ENCODE measurements at regions not wholly inside any gene's neighbourhood (a gene's known extent, or its start where the extent isn't known, plus 50 kb on each side); places are given as distances from the start of the nearest gene placed in this dataset.

GRCh38 chr16:55184052-55184451 is 140.0 kb upstream of the IRX6 start:
- no peak for DNase-seq

DNA sequence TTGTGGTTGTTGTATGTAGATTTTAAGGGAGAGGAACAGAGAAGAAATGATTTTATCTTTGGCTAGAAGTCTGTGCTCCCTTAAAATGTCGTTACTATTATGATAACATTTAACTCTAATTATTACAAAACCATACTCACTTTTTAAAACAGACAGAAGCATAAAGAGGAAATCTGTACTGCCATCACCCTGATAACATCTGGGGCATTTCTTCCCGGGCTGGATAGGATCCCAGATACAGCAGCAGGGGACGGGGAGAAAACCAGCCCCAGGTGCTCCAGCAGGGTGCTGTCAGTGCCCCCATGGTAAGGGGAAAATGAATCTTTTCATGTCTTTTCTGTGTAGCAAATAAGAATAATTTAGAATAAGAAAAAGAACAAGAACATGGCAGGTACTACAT is 139.4 kb upstream of the IRX6 start:
- DNase-seq: no peak

- DNase-seq: no peak
These were observed 134.8 kb upstream of the IRX6 start for GRCh38 chr16:55189224-55189623.

DNA sequence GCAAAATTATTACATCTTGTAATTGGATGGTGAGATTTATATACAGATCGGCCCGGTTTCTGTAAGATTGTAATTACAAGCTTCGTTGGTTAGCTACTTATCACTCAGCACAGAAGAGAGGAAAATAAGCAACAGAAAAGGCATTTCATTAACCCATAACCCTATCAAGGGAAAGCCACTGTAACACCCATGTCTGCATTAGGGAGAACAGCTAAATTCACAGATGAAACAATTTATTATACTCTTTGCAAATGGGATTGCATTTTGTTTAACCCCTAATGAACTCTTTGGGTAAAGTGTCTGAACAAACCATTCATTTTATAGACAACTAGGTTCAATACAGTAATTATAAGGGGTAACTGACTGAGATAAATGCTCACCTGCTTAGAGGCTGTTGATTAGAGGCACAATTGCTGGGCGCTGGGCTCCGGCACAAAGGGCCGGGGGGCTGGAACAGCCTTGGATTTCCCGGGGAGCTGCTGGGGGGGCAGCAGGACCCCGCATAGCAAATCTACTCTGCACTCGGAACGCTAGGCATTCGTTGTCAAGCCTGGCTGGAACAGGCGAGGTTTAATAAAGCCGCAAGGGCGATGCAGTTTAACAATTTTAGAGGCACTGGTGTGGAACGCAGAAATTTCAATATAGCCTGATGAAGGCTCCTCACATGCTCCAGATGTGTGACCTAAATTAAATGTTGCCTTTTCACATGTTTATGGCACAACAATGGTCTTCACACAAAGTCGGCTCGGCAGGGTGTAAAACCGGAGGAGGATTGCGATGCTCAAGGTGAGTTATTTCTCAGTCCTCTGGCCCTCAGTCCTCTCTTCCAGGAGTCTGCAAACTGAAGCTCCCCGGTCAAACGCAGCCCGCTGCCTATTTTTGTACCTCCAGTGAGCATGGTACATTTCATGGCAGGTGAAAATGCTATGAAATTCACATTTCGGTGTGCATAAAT is 134.0 kb upstream of the IRX6 start:
- no peak for DNase-seq

DNA sequence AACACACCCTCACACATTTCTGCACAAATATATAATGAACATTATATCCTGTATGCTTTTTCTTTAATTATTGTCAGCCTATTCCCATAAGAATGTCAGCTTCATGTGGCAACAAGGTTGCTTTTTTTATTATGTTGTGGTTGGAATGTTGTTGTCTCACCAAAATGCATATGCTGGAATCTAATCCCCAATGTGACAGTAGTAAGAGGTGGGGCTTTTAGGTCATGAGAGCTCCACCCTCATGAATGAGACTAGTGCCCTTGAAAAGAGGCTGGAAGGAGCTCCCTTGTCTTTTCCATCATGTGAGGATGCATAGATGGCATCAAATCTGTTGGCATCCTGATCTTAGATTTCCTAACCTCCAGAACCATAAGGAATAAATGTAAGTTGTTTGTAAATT is 131.3 kb upstream of the IRX6 start:
- no peak for DNase-seq

DNA sequence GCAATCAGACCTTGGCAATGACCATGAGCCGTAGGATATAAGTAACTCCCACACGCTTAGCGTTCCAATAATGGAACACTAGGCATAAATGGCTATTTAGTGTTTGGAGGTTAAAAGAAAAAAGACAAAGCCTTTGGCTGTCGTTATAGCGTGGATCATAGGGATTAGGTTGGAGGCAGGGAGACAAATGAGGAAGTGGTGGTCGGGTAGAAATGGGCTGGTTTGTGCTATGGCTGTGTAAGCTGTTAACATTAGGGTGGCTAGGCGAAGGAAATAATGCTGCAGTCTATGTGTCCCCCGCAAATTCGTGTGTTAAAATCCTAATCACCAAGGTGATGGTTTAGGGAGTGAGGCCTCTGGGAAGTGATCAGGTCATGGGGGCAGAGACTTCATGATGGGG is 120.4 kb upstream of the IRX6 start:
- no peak for DNase-seq

- DNase-seq: no peak
These were observed 119.9 kb upstream of the IRX6 start for GRCh38 chr16:55204069-55204468.

GRCh38 chr16:55204923-55205322 is 119.1 kb upstream of the IRX6 start:
- no peak for DNase-seq

- DNase-seq: no peak
These were observed 116.1 kb upstream of the IRX6 start for GRCh38 chr16:55207693-55208428.

DNA sequence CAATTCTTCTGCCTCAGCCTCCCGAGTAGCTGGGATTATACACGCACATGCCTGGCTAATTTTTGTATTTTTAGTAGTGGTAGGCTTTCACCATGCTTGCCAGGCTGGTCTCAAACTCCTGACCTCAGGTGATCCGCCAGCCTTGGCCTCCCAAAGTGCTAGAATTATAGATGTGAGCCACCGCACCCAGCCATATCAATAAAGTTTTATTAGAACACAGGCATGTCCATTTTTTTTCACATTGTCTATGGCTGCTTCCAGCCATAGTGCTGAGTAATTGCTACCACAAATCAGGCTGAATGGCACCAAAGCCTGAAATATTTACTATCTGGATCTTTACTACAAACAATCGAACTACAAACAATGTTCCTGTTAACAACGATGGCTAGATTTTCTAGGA is 114.4 kb upstream of the IRX6 start:
- no peak for DNase-seq

DNA sequence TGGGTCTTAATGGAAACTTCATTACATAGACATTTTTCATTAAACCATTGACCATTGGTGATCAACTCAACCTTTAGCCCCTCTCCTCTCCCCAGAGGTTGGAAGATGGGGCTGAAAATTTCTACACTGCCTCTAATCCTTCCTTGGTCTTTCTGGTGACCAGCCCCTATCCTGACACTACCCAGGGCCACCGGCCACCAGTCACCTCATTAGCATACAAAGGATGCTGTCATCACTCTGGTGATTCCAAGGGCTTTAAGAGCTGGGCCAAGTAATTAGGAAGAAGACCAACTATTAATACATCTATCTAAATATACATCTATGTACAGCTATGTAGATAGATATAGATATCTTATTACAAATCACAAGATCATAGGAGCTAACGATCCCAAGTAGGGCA is 111.2 kb upstream of the IRX6 start:
- DNase-seq: no peak

DNA sequence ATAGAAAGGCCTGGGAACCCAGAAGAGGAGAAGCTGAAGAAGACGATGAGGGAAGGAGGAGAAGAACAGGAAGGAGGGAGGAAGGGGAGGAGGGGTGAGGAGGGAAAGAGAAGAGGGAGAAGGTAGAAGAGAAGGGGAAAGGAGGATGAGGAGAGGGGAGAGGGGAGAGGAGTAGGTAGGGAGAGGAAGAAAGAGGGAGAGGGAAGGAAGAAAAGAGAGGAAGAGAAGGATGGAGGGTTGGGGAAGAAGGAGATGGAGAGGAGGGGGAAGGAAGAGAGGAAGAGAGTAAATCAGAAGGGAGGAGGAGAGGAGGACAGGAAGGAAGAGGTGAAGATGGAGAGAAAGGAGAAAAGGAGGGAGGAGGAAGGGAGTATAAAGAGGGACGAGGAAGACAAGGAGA is 109.6 kb upstream of the IRX6 start:
- DNase-seq: no peak

DNA sequence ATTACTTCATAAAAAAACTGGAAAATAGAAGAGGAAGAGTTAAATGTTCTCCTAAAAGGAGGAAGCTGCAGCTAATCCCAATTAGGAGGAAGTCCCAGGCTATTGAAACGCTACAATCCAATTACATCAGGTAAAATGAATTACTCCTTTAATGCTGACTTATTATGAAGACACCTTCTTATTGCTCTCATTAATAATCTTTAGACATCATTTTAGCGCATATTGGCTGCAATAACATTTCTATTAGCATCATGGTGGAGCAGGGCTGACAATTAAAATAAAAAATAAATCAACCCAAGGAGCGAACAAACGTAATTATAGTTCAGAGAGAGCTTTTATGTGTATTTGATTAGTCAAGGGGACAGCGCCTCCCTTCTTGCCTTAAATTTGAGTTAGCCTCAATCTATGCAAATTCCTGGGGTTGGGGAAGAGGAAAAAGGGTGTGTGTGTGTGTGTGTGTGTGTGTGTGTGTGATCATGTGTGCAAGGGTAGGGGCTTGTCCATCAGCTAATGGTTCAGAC is 109.0 kb upstream of the IRX6 start:
- no peak for DNase-seq

GRCh38 chr16:55217392-55217791 is 106.6 kb upstream of the IRX6 start:
- DNase-seq: no peak

DNA sequence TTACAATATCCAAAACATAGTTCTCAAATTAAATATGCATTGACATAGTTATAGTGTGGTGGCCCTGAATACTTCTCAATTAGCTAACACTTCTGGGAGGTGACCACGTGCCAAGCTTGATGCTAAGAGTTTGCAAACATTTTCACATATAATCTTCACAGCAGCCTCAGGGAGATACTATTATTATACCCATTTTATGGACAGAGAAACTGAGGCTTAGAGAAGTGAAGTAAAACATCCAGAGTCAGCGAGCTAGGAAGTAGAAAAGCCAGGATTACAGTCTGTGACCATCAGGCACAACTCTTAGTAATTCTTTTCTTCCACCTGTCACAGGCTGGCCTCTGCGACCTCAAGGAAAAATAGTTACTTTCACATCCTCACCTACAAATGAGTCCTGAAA is 102.2 kb upstream of the IRX6 start:
- no peak for DNase-seq

DNA sequence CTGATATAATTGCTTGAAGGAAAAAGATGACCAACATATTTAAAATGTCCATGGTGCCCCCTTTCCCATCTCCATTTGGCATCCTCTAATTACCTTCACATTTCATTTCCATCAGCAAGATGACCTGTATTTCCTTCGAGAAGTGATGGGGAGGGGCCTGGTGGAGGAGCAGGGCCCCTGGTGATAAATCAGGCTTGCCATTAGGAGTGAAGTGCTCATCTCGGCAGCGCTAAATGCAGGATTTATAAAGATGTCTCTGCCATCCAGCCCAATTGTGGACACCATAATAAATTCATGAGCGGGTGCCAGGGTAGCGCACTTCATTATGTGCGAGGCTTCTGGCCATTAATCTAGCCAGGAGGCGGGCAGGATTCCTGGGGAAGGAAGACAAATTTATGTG is 101.5 kb upstream of the IRX6 start:
- DNase-seq: no peak

- no peak for DNase-seq
These were observed 97.9 kb upstream of the IRX6 start for GRCh38 chr16:55225972-55226542.

DNA sequence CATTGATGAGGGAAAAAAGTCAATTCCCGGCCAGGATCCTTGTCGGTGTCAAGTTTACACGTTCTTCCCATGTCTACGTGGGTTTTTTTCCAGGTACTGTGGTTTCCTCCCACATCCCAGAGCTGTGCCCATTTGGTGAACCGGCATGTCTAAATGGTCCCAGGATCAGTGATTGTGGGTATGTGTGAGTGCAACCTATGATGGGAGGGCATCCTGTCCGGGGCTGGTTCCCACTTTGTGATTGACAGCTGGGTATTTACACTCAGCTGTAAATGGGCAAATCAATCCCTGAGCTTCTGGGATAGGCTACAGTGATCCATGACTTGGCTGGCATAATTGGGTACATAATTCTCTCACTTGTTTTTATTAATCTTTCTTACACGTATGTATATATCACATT is 91.2 kb upstream of the IRX6 start:
- no peak for DNase-seq

GRCh38 chr16:55233464-55233863 is 90.5 kb upstream of the IRX6 start:
- no peak for DNase-seq

DNA sequence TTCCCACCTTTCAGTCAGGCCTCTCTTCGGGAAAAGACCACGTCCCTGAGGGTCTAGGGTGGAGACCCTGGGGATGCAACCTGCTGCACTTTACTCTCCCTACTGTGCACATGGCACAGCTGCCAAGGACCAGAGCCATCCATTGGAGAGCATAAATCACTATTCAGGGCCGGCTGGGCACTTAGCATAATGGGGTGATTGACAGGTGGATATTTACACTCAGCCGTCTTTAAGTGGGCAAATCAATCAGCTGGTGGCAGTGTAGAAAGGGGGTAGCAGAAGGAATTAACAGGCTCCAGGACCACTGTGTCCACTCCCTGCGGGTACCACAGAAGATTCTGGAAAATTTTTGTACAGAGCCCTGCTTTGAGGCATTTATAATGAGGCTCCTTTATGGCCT is 87.3 kb upstream of the IRX6 start:
- no peak for DNase-seq

- no peak for DNase-seq
These were observed 84.3 kb upstream of the IRX6 start for GRCh38 chr16:55239723-55240122.

- DNase-seq: no peak
These were observed 83.1 kb upstream of the IRX6 start for GRCh38 chr16:55240888-55241287.

- DNase-seq: no peak
These were observed 81.3 kb upstream of the IRX6 start for GRCh38 chr16:55242667-55243066.

GRCh38 chr16:55248058-55248457 is 75.9 kb upstream of the IRX6 start:
- no peak for DNase-seq

Measured in activated CD8-positive, alpha-beta memory T cell treated with anti-CD3 and anti-CD28 coated beads, Interleukin-2, amount 50 U/mL, for 4 hours (primary cell).